Colonic mucosa (tissue), 4 donors: ENCODE measurements at regions not wholly inside any gene's neighbourhood (a gene's known extent, or its start where the extent isn't known, plus 50 kb on each side); places are given as distances from the start of the nearest gene placed in this dataset.

Source experiments
- DNase-seq: peaks from one replicate; pipeline ENCODE4 v3.0.0-alpha.2; 2020
- H3K27ac ChIP-seq: fragments of 200-600 bp; one replicate; pipeline ENCODE4 v1.8.0; 2021
- H3K27me3 ChIP-seq: fragments of 200-600 bp; one replicate; pipeline ENCODE4 v1.8.0; 2021
- H3K36me3 ChIP-seq: fragments of 200-600 bp; one replicate; pipeline ENCODE4 v1.8.0; 2021
- H3K4me1 ChIP-seq: fragments of 200-600 bp; one replicate; pipeline ENCODE4 v1.8.0; 2021; ENCODE audit warnings: mild to moderate bottlenecking
- H3K4me3 ChIP-seq: fragments of 200-600 bp; one replicate; pipeline ENCODE4 v1.8.0; 2021
- H3K9ac ChIP-seq, 2 donors: one replicate each; pipeline ENCODE4 v1.7.0; 2013; ENCODE audit warnings: control low read depth in 2 of 2, low read depth in 2 of 2, low read length in 2 of 2
- H3K9me3 ChIP-seq: fragments of 200-600 bp; one replicate; pipeline ENCODE4 v1.8.0; 2021
- CTCF ChIP-seq: fragments of 200-600 bp; IDR thresholded peaks from one replicate; pipeline ENCODE4 v1.8.0; 2022; ENCODE audit warnings: antibody characterized with exemption, mild to moderate bottlenecking
- intact Hi-C: fragments of 100-400 bp; cut with DNase I; formaldehyde crosslinking; loops from one replicate; pipeline ENCODE4 v1.14.1; 2022
- donor health status: healthy.
- donor health status: DM: no; HTN: no; CAD: no.
- donor health status: DM: no; HTN: no; CAD: no.

- Histone ChIP-seq H3K27me3 (no peaks in the 10 kb centered on the region), H3K36me3 (no peaks in the 10 kb centered on the region), H3K27ac (no peak overlapping the region), H3K4me1 (no peaks in the 10 kb centered on the region), H3K4me3 (no peak overlapping the region), H3K9ac (no peak overlapping the region), H3K9me3 (no peaks in the 10 kb centered on the region)
- no peak for DNase-seq
- intact Hi-C loops, result no loop called here
- TF ChIP-seq CTCF, result no peak
Observed at GRCh38 chr16:58831386-58831785, 97.3 kb upstream of the GOT2 start.

- TF ChIP-seq CTCF, result no peak
- no peaks in the 10 kb centered on the region for H3K4me1 ChIP-seq
- H3K9ac ChIP-seq, result no peak overlapping the region
- no peaks in the 10 kb centered on the region for H3K9me3 ChIP-seq
- DNase-seq, result no peak
- no peak overlapping the region for H3K27ac ChIP-seq
- intact Hi-C loops, result no loop called here
- no peaks in the 10 kb centered on the region for H3K27me3 ChIP-seq
- no peak overlapping the region for H3K4me3 ChIP-seq
- H3K36me3 ChIP-seq, result no peaks in the 10 kb centered on the region
Observed at GRCh38 chr16:58828901-58829545, 94.9 kb upstream of the GOT2 start.

- H3K4me3 ChIP-seq, result no peak overlapping the region
- no peak overlapping the region for H3K27ac ChIP-seq
- intact Hi-C loops, result no loop called here
- no peak for DNase-seq
- no peaks in the 10 kb centered on the region for H3K36me3 ChIP-seq
- H3K4me1 ChIP-seq, result no peaks in the 10 kb centered on the region
- H3K27me3 ChIP-seq, result no peaks in the 10 kb centered on the region
- H3K9ac ChIP-seq, result no peak overlapping the region
- H3K9me3 ChIP-seq, result no peaks in the 10 kb centered on the region
- TF ChIP-seq CTCF, result no peak
Observed at GRCh38 chr16:58824201-58824600, 90.1 kb upstream of the GOT2 start.

- H3K9me3 ChIP-seq, result no peaks in the 10 kb centered on the region
- no peak overlapping the region for H3K9ac ChIP-seq
- H3K27ac ChIP-seq, result no peak overlapping the region
- no peak for DNase-seq
- H3K36me3 ChIP-seq, result no peaks in the 10 kb centered on the region
- intact Hi-C loops, result no loop called here
- H3K4me3 ChIP-seq, result no peak overlapping the region
- no peak for TF ChIP-seq CTCF
- no peaks in the 10 kb centered on the region for H3K27me3 ChIP-seq
- H3K4me1 ChIP-seq, result no peaks in the 10 kb centered on the region
Observed at GRCh38 chr16:58821886-58822285, 87.8 kb upstream of the GOT2 start.

GRCh38 chr16:58820411-58820810 lies 86.3 kb upstream of the GOT2 start:
- no peak for TF ChIP-seq CTCF
- Histone ChIP-seq H3K27ac (no peak overlapping the region), H3K9me3 (no peaks in the 10 kb centered on the region), H3K27me3 (no peaks in the 10 kb centered on the region), H3K4me1 (no peaks in the 10 kb centered on the region), H3K36me3 (no peaks in the 10 kb centered on the region), H3K9ac (no peak overlapping the region), H3K4me3 (no peak overlapping the region)
- intact Hi-C loops, result no loop called here
- DNase-seq, result no peak
